ENCODE measurements at regions not wholly inside any gene's neighbourhood (a gene's known extent, or its start where the extent isn't known, plus 50 kb on each side); places are given as distances from the start of the nearest gene placed in this dataset.

DNA sequence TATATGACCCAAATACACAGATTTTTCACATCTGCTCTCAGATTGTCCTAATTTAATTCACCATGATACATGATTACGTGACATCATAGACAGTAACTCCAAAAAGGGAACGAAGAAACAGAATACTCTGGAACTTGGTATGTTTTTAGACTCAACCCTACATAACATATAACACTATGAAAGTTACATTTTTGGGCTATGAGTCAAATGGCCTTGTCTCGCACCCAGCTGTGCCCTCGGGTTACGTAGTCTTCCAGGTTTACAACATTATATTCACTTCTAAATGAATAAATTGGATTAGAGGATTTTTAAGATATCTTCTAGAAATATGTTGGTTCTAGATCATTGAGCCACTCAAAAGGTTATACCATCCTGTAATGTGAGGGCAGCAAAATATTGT, 2089.6 kb upstream of the TENM3 start:
- Histone ChIP-seq H3K9me3 (replicated peaks; ENCODE audit: control insufficient read depth, insufficient read depth, low read length) (no peaks in the 10 kb centered on the region; the same call in 1 of the 3 replicates), H3K4me3 (no peak overlapping the region), H3K4me1 (ENCODE audit: control insufficient read depth, insufficient read depth, low read length) (no peaks in the 10 kb centered on the region), H2AFZ (ENCODE audit: control insufficient read depth, low read depth, low read length) (no peak overlapping the region), H3K27me3 (replicated peaks in 1 of 2; ENCODE audit: control insufficient read depth in 2 of 2, insufficient read depth in 2 of 2, low read length in 1 of 2) (no peaks in the 10 kb centered on the region), H4K20me1 (ENCODE audit: control insufficient read depth, insufficient read depth) (no peaks in the 10 kb centered on the region), H3K9ac (ENCODE audit: control insufficient read depth, insufficient read depth, low read length) (no peak overlapping the region), H3K4me2 (ENCODE audit: control insufficient read depth, insufficient read depth) (no peak overlapping the region), H3K27ac (ENCODE audit: control insufficient read depth, insufficient read depth) (no peak overlapping the region), H3K79me2 (ENCODE audit: control insufficient read depth, insufficient read depth, low read length) (no peaks in the 10 kb centered on the region), H3K36me3 (ENCODE audit: control insufficient read depth in 2 of 2, insufficient read depth in 2 of 2, low read length in 1 of 2) (no peaks in the 10 kb centered on the region)
- ChIA-PET CTCF (no interaction called here), SMC1A (ENCODE audit: uncharacterized antibody, unreplicated experiment) (no interaction called here), RAD21 (ENCODE audit: unreplicated experiment) (no interaction called here), POLR2A (no interaction called here)
- BruUV-seq (replicated peaks) = no TSS peak
- no peak for ATAC-seq
- 59% methylated on average over 5 of the region's 5 CpGs for WGBS (ENCODE audit: insufficient coverage, insufficient replicate concordance, low lambda C conversion rate, missing lambda C conversion rate)
- in situ Hi-C loops (cut with MboI) (no loop called here), intact Hi-C loops (cut with micrococcal nuclease; ENCODE audit: unreplicated experiment) (no loop called here)
- DNase-seq (ENCODE audit: low read depth, low spot score) = no peak
- no peak for FAIRE-seq
- TF ChIP-seq EGR1 (IDR thresholded peaks at IDR 0.05; ENCODE audit: borderline replicate concordance in 1 of 2, low read depth in 2 of 2, low read length in 2 of 2) = no peak
- TF ChIP-seq MEF2A (IDR thresholded peaks at IDR 0.05; ENCODE audit: insufficient read depth, low read depth, low read length) = no peak
- no peak for TF ChIP-seq BRCA1 (IDR thresholded peaks at IDR 0.05; ENCODE audit: low read depth, low read length)
- TF ChIP-seq EP300 (IDR thresholded peaks at IDR 0.05; ENCODE audit: borderline replicate concordance in 1 of 2, control insufficient read depth in 1 of 2, low read depth in 2 of 2, low read length in 2 of 2) = no peak
- TF ChIP-seq, protein P1, sequence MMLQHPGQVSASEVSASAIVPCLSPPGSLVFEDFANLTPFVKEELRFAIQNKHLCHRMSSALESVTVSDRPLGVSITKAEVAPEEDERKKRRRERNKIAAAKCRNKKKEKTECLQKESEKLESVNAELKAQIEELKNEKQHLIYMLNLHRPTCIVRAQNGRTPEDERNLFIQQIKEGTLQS (IDR thresholded peaks at IDR 0.05; ENCODE audit: borderline replicate concordance, extremely low read depth, low read depth, low read length) = no peak
- no peak for TF ChIP-seq CEBPB (IDR thresholded peaks at IDR 0.05; ENCODE audit: borderline replicate concordance in 1 of 2, low read depth in 2 of 2, low read length in 2 of 2)
- TF ChIP-seq TCF7 (IDR thresholded peaks at IDR 0.05; ENCODE audit: borderline replicate concordance) = no peak
- TF ChIP-seq CBX3 (IDR thresholded peaks at IDR 0.05; ENCODE audit: borderline replicate concordance, low read depth) = no peak
- no peak for TF ChIP-seq IRF3 (IDR thresholded peaks at IDR 0.05)

Measured in GM12878 (cell line).